GM12873 (cell line): ENCODE measurements at regions not wholly inside any gene's neighbourhood (a gene's known extent, or its start where the extent isn't known, plus 50 kb on each side); places are given as distances from the start of the nearest gene placed in this dataset.

Experiments used
- TF ChIP-seq, protein P1 (sequence below): IDR thresholded peaks from 2 replicates; pipeline ENCODE4 v1.5.1; 2012; ENCODE audit warnings: low read depth, mild to moderate bottlenecking, moderate library complexity, low read length, control low read depth; ENCODE audit not compliant: insufficient read depth; ENCODE audit errors: missing control alignments

DNA sequence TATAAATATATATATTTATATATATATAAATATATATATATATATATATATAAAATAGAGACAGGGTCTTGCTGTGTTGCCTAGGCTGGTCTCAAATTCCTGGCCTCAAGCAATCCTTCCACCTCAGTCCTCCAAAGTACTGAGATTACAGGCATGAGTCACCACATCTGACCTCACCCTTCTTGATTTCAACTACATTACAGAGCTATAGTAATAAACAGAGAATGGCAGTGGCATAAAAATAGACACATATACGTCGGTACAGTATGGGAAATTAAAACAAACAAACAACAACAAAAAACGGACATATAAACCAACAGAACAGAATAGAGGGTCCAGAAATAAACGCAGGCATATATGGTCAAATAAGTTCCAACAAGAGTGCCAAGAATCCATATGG is 77.6 kb upstream of the PPP1R3A start:
- TF ChIP-seq, protein P1, sequence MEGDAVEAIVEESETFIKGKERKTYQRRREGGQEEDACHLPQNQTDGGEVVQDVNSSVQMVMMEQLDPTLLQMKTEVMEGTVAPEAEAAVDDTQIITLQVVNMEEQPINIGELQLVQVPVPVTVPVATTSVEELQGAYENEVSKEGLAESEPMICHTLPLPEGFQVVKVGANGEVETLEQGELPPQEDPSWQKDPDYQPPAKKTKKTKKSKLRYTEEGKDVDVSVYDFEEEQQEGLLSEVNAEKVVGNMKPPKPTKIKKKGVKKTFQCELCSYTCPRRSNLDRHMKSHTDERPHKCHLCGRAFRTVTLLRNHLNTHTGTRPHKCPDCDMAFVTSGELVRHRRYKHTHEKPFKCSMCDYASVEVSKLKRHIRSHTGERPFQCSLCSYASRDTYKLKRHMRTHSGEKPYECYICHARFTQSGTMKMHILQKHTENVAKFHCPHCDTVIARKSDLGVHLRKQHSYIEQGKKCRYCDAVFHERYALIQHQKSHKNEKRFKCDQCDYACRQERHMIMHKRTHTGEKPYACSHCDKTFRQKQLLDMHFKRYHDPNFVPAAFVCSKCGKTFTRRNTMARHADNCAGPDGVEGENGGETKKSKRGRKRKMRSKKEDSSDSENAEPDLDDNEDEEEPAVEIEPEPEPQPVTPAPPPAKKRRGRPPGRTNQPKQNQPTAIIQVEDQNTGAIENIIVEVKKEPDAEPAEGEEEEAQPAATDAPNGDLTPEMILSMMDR, result no peak

DNA sequence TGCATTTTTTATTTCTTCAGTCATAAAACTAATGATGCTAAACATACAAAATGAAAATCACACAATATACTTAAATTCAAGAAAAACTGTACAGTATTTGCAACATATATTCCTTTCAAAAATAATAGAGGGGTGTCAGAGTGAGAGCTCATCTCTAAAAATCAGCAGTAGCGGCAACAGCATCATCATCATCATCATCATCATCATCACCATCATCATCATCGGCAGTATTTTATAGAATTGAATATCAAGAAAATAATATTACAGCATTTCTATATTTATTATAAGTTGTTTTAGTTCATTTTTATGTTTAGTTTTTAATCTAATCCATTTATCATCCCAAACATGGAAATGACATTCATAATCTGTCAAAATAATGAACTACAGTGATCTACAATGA is 67.4 kb upstream of the PPP1R3A start:
- TF ChIP-seq, protein P1, result no peak

DNA sequence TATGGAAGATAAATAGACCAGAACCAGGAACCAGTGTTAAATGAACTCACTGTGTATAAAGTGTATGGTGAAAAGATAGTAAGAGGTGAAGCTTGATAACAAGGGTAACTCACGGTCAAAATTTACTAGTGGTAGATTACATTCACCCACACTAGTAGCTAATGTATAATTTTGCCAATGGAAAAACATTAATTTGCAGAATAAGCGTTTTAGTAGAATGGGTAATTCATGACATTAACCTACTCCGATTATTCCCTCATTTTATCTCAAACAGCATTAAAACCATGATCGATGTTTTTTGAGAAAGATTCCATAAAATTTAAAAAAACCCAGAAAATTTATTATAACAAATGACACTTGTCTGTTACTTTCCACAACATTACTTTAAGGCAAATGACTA is 57.7 kb upstream of the PPP1R3A start:
- TF ChIP-seq, protein P1, result no peak

DNA sequence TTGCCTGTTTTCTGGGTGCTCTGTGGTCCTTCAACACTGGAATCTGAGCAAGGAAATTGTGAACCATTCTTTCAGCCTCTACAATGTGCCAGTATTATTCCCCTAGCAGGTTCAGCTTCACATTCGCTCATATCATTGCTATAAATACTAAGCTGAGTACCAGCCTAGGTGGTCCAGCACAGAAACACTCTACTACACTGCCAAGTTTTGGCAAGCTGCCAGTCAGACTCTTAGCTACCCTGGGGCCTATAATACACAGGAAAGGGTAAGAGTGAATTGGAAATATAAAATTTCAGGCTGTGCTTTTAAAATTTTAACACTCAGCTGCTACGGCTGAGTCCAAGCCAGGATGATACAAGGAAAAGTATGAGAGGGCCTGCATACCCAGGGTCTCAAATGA is 49.9 kb upstream of the PPP1R3A start:
- TF ChIP-seq, protein P1, result no peak
